Endothelial cell of umbilical vein (primary cell): ENCODE measurements at regions not wholly inside any gene's neighbourhood (a gene's known extent, or its start where the extent isn't known, plus 50 kb on each side); places are given as distances from the start of the nearest gene placed in this dataset.

Source experiments
- BruUV-seq: library from RNA; stranded (reverse); fragments of 400-500 nt; replicated peaks from 2 replicates; lab custom pipeline; 2021; lab: Mats Ljungman, UMichigan
- CTCF ChIA-PET: fragments of 300-600, 350-600 bp; sonication (Branson Sonifier 250); formaldehyde crosslinking; loops from one replicate; lab custom pipeline; 2021; ENCODE audit warnings: antibody characterized with exemption, inconsistent platforms; lab: Charles Lee
- POLR2A ChIA-PET: fragments of 300-600, 350-600 bp; sonication (Branson Sonifier 250); formaldehyde crosslinking; loops from one replicate; lab custom pipeline; 2021; ENCODE audit warnings: antibody characterized with exemption, inconsistent platforms; lab: Charles Lee
- DNase-seq: peaks from one replicate; pipeline ENCODE4 v3.0.0-alpha.2; 2011; ENCODE audit warnings: low read depth, low spot score
- FAIRE-seq: peaks from 2 replicates; lab custom pipeline; 2011; peaks lifted over from hg19 to GRCh38; lab: Jason Lieb, UNC
- H2AFZ ChIP-seq: 2 replicates; pipeline ENCODE4 v1.6.0; 2012; ENCODE audit warnings: low read depth, low read length, control low read depth, inconsistent platforms
- H3K27ac ChIP-seq: 2 replicates; pipeline ENCODE4 v1.5.1; 2011; ENCODE audit warnings: low read depth, mild to moderate bottlenecking, control low read depth, low read length, moderate library complexity; ENCODE audit not compliant: insufficient read depth
- H3K27me3 ChIP-seq, 2 experiments: 2 replicates each; pipeline versions ENCODE4 v1.6.0 to v1.6.1; 2011; ENCODE audit warnings: low read length in 2 of 2, mixed read lengths in 1 of 2; ENCODE audit not compliant: control insufficient read depth in 2 of 2, insufficient read depth in 2 of 2
- H3K36me3 ChIP-seq, 2 experiments: 2 replicates in 1 of 2; 3 replicates in 1 of 2; pipeline ENCODE4 v1.5.1; 2011; ENCODE audit warnings: low read length in 2 of 2, mild to moderate bottlenecking in 1 of 2, moderate library complexity in 1 of 2; ENCODE audit not compliant: control insufficient read depth in 2 of 2, insufficient read depth in 2 of 2; ENCODE audit errors: extremely low read depth in 1 of 2
- H3K4me1 ChIP-seq: 3 replicates; pipeline ENCODE4 v1.5.1; 2011; ENCODE audit warnings: mild to moderate bottlenecking, low read length; ENCODE audit not compliant: control insufficient read depth, insufficient read depth; ENCODE audit errors: extremely low read depth
- H3K4me2 ChIP-seq: 2 replicates; pipeline ENCODE4 v1.6.1; 2011; ENCODE audit warnings: low read length, control low read depth, mixed read lengths; ENCODE audit not compliant: insufficient read depth
- H3K4me3 ChIP-seq, 3 experiments: fragments of 200-600 bp in 1 of 3; sonication (generic), shearing (Covaris generic) in 1 of 3; replicated peaks in 1 of 3; 2 replicates each; pipeline ENCODE4 v1.5.1; 2011 to 2016; ENCODE audit warnings: control low read depth in 3 of 3, low read length in 3 of 3, mild to moderate bottlenecking in 2 of 3, inconsistent platforms in 1 of 3, low read depth in 1 of 3, moderate library complexity in 1 of 3; ENCODE audit not compliant: insufficient read depth in 1 of 3
- H3K79me2 ChIP-seq: 2 replicates; pipeline ENCODE4 v1.6.0; 2012; ENCODE audit warnings: low read length, inconsistent platforms; ENCODE audit not compliant: control insufficient read depth, insufficient read depth
- H3K9ac ChIP-seq: replicated peaks from 2 replicates; pipeline ENCODE3; 2011; ENCODE audit warnings: low read length, control low read depth; ENCODE audit not compliant: insufficient read depth; ENCODE audit errors: extremely low read depth
- H3K9me1 ChIP-seq: replicated peaks from 3 replicates; pipeline ENCODE4 v1.6.0; 2011; ENCODE audit warnings: mild to moderate bottlenecking, low read length; ENCODE audit not compliant: control insufficient read depth, insufficient read depth; ENCODE audit errors: extremely low read depth
- H3K9me3 ChIP-seq: replicated peaks from 2 replicates; pipeline ENCODE4 v1.5.1; 2012; ENCODE audit warnings: low read length, inconsistent platforms; ENCODE audit not compliant: control insufficient read depth, insufficient read depth
- H4K20me1 ChIP-seq: replicated peaks from 2 replicates; pipeline ENCODE3; 2011; ENCODE audit warnings: mild to moderate bottlenecking, low read length; ENCODE audit not compliant: control insufficient read depth, insufficient read depth; ENCODE audit errors: extremely low read depth
- EZH2 ChIP-seq: IDR thresholded peaks from 2 replicates; pipeline ENCODE4 v1.6.1; 2012; ENCODE audit warnings: borderline replicate concordance, low read depth, mild to moderate bottlenecking, moderate library complexity, low read length, inconsistent platforms; ENCODE audit not compliant: severe bottlenecking
- FOS ChIP-seq: IDR thresholded peaks from 2 replicates; pipeline ENCODE4 v1.6.1; 2011; ENCODE audit warnings: mild to moderate bottlenecking, low read length, moderate library complexity, borderline replicate concordance; ENCODE audit not compliant: insufficient read depth
- GATA2 ChIP-seq: IDR thresholded peaks from 2 replicates; pipeline ENCODE4 v1.7.0; 2011; ENCODE audit warnings: low read depth, mild to moderate bottlenecking, moderate library complexity, mixed read lengths, low read length; ENCODE audit not compliant: insufficient read length, insufficient read depth
- JUN ChIP-seq: IDR thresholded peaks from 2 replicates; pipeline ENCODE4 v1.6.1; 2011; ENCODE audit warnings: borderline replicate concordance, low read depth; ENCODE audit not compliant: insufficient read length, insufficient read depth
- MAX ChIP-seq: IDR thresholded peaks from 2 replicates; pipeline ENCODE4 v1.6.1; 2011; ENCODE audit not compliant: insufficient read depth, insufficient read length
- MYC ChIP-seq: IDR thresholded peaks from one replicate; pipeline ENCODE4 v1.6.1; 2011; ENCODE audit warnings: mild to moderate bottlenecking, low read depth, low read length
- POLR2A ChIP-seq: IDR thresholded peaks from 2 replicates; pipeline ENCODE4 v1.6.1; 2012; ENCODE audit warnings: low read depth, mild to moderate bottlenecking, control low read depth, low read length
- POLR2AphosphoS5 ChIP-seq: IDR thresholded peaks from 2 replicates; pipeline ENCODE4 v1.6.1; 2012; ENCODE audit warnings: low read depth, mild to moderate bottlenecking, control low read depth, low read length, moderate library complexity; ENCODE audit not compliant: insufficient read depth
- dilution Hi-C: fragments of 300-500 bp; cut with MboI; formaldehyde crosslinking; loops from one replicate; pipeline ENCODE4 v1.15.0; 2019; ENCODE audit warnings: low sequenced_read_pairs; ENCODE audit not compliant: extremely low pct_ligation_motif_present
- intact Hi-C: fragments of 100-400 bp; cut with micrococcal nuclease; formaldehyde crosslinking; loops from one replicate; pipeline ENCODE4 v1.10.0; 2022

GRCh38 chr5:175131432-175131831 lies 312.6 kb downstream of the DRD1 start:
- Histone ChIP-seq H3K9me3 (no peaks in the 10 kb centered on the region), H2AFZ (no peak overlapping the region), H4K20me1 (no peaks in the 10 kb centered on the region), H3K4me3 (no peak overlapping the region), H3K4me1 (no peaks in the 10 kb centered on the region), H3K36me3 (no peaks in the 10 kb centered on the region), H3K4me2 (no peak overlapping the region), H3K9me1 (no peaks in the 10 kb centered on the region), H3K27me3 (no peaks in the 10 kb centered on the region), H3K9ac (no peak overlapping the region), H3K27ac (no peak overlapping the region), H3K79me2 (no peaks in the 10 kb centered on the region)
- CTCF ChIA-PET, result no interaction called here
- POLR2A ChIA-PET, result no interaction called here
- dilution Hi-C loops (no loop called here), intact Hi-C loops (no loop called here)
- TF ChIP-seq MAX (no peak), GATA2 (no peak), MYC (no peak), POLR2A (no peak), FOS (no peak), EZH2 (no peak), POLR2AphosphoS5 (no peak), JUN (no peak)
- no peak for DNase-seq
- no TSS peak for BruUV-seq
- no peak for FAIRE-seq

DNA sequence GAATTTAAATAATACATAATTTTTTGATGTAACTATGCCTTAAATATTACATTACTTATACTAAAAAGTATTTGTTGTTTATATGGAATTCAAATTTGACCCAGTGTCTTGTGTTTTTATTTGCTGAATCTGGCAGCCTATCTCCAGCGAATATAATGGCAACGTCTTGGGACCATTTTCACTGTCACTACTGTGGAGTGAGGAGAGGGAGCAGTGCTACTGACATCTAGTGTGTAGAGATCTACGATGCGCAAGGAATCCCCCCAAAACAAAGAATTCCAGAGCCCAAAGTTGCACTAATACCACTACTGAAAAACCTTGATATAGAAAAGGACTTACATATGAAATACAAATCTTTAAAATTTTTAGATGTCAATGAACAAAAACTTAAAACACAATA lies 314.4 kb downstream of the DRD1 start:
- no peak for FAIRE-seq
- CTCF ChIA-PET, result no interaction called here
- H3K27ac ChIP-seq, result no peak overlapping the region
- POLR2A ChIA-PET, result no interaction called here
- DNase-seq, result no peak
- H3K9me1 ChIP-seq, result no peaks in the 10 kb centered on the region
- no peaks in the 10 kb centered on the region for H3K4me1 ChIP-seq
- no TSS peak for BruUV-seq
- no peaks in the 10 kb centered on the region for H3K79me2 ChIP-seq
- no peaks in the 10 kb centered on the region for H3K27me3 ChIP-seq
- H4K20me1 ChIP-seq, result no peaks in the 10 kb centered on the region
- H3K9me3 ChIP-seq, result peaks cover 2% of the 10 kb centered on the region
- no peak overlapping the region for H2AFZ ChIP-seq
- no peak overlapping the region for H3K9ac ChIP-seq
- TF ChIP-seq MAX, result no peak
- dilution Hi-C loops, result no loop called here
- no peaks in the 10 kb centered on the region for H3K36me3 ChIP-seq
- intact Hi-C loops, result no loop called here
- H3K4me3 ChIP-seq, result no peak overlapping the region
- no peak overlapping the region for H3K4me2 ChIP-seq
